ENCODE measurements at regions not wholly inside any gene's neighbourhood (a gene's known extent, or its start where the extent isn't known, plus 50 kb on each side); places are given as distances from the start of the nearest gene placed in this dataset.

- no peak for TF ChIP-seq CTCF (IDR thresholded peaks at IDR 0.05; ENCODE audit: insufficient read depth, low read depth, low read length, missing control alignments)
- no peak overlapping the region for H3K4me3 ChIP-seq (ENCODE audit: low read depth, low read length)
- DNase-seq (ENCODE audit: low read depth) = no peak
Observed at GRCh38 chr5:174624733-174625522, 99.5 kb upstream of the MSX2 start.

- H3K4me3 ChIP-seq (ENCODE audit: low read depth, low read length) = no peak overlapping the region
- no peak for DNase-seq (ENCODE audit: low read depth)
- no peak for TF ChIP-seq CTCF (IDR thresholded peaks at IDR 0.05; ENCODE audit: insufficient read depth, low read depth, low read length, missing control alignments)
Observed at GRCh38 chr5:174625591-174626350, 98.6 kb upstream of the MSX2 start.

- no peak for TF ChIP-seq CTCF (IDR thresholded peaks at IDR 0.05; ENCODE audit: insufficient read depth, low read depth, low read length, missing control alignments)
- no peak for DNase-seq (ENCODE audit: low read depth)
- no peak overlapping the region for H3K4me3 ChIP-seq (ENCODE audit: low read depth, low read length)
Observed at GRCh38 chr5:174626369-174626920, 97.9 kb upstream of the MSX2 start.

GRCh38 chr5:174636094-174636493 lies 88.3 kb upstream of the MSX2 start:
- no peak overlapping the region for H3K4me3 ChIP-seq (ENCODE audit: low read depth, low read length)
- no peak for TF ChIP-seq CTCF (IDR thresholded peaks at IDR 0.05; ENCODE audit: insufficient read depth, low read depth, low read length, missing control alignments)
- DNase-seq (ENCODE audit: low read depth) = no peak

GRCh38 chr5:174642816-174643405 lies 81.5 kb upstream of the MSX2 start:
- no peak for DNase-seq (ENCODE audit: low read depth)
- no peak overlapping the region for H3K4me3 ChIP-seq (ENCODE audit: low read depth, low read length)
- no peak for TF ChIP-seq CTCF (IDR thresholded peaks at IDR 0.05; ENCODE audit: insufficient read depth, low read depth, low read length, missing control alignments)

GRCh38 chr5:174644436-174644835 lies 79.9 kb upstream of the MSX2 start:
- no peak for DNase-seq (ENCODE audit: low read depth)
- H3K4me3 ChIP-seq (ENCODE audit: low read depth, low read length) = no peak overlapping the region
- no peak for TF ChIP-seq CTCF (IDR thresholded peaks at IDR 0.05; ENCODE audit: insufficient read depth, low read depth, low read length, missing control alignments)
